H1 (cell line): ENCODE measurements at regions not wholly inside any gene's neighbourhood (a gene's known extent, or its start where the extent isn't known, plus 50 kb on each side); places are given as distances from the start of the nearest gene placed in this dataset.

Source experiments
- CTCF ChIA-PET: fragments of 300-600 bp; sonication (Branson Sonifier 250); formaldehyde crosslinking; loops from one replicate; lab custom pipeline; 2021; ENCODE audit not compliant: partially characterized antibody; lab: Charles Lee
- POLR2A ChIA-PET: fragments of 300-600 bp; sonication (Branson Sonifier 250); formaldehyde crosslinking; loops from one replicate; lab custom pipeline; 2021; ENCODE audit warnings: inconsistent platforms; ENCODE audit not compliant: partially characterized antibody; lab: Charles Lee
- DNase-seq, 2 experiments: peaks; one replicate each; pipeline versions ENCODE4 v3.0.0 to v3.0.0-alpha.2; 2010 to 2022; ENCODE audit warnings: low spot score in 2 of 2, low read depth in 1 of 2, mixed read lengths in 1 of 2
- FAIRE-seq: peaks from 2 replicates; lab custom pipeline; 2011; peaks lifted over from hg19 to GRCh38; lab: Jason Lieb, UNC
- H2AFZ ChIP-seq: 2 replicates; pipeline ENCODE4 v1.8.1; 2012; ENCODE audit warnings: low read length, inconsistent platforms
- H2AK5ac ChIP-seq: 2 replicates; pipeline ENCODE4 v1.6.1; 2013; ENCODE audit warnings: low read depth, low read length
- H2BK120ac ChIP-seq: replicated peaks from 2 replicates; pipeline ENCODE3; 2013; ENCODE audit warnings: low read depth, low read length, inconsistent platforms
- H2BK12ac ChIP-seq: 2 replicates; pipeline ENCODE4 v1.6.1; 2013; ENCODE audit warnings: low read depth, low read length
- H2BK15ac ChIP-seq: 2 replicates; pipeline ENCODE4 v1.6.1; 2013; ENCODE audit warnings: low read length
- H2BK20ac ChIP-seq: 2 replicates; pipeline ENCODE4 v1.6.1; 2013; ENCODE audit warnings: low read length
- H2BK5ac ChIP-seq: 2 replicates; pipeline ENCODE4 v1.6.1; 2013; ENCODE audit warnings: low read depth, low read length
- H3K14ac ChIP-seq: 2 replicates; pipeline ENCODE4 v1.6.1; 2013; ENCODE audit warnings: inconsistent platforms; ENCODE audit not compliant: insufficient read length
- H3K18ac ChIP-seq: 2 replicates; pipeline ENCODE4 v1.6.1; 2013; ENCODE audit warnings: low read length; ENCODE audit errors: extremely low read depth
- H3K23ac ChIP-seq: 2 replicates; pipeline ENCODE4 v1.6.1; 2013; ENCODE audit warnings: inconsistent platforms; ENCODE audit not compliant: insufficient read length
- H3K23me2 ChIP-seq: 2 replicates; pipeline ENCODE4 v1.6.1; 2013; ENCODE audit warnings: low read depth, low read length
- H3K27ac ChIP-seq: 2 replicates; pipeline ENCODE4 v1.6.1; 2011; ENCODE audit warnings: low read depth, low read length, inconsistent platforms
- H3K27me3 ChIP-seq, 4 experiments: replicated peaks in 1 of 4; 1 replicate in 1 of 4; 2 replicates in 3 of 4; pipeline versions ENCODE4 v1.6.1 to v1.8.1; 2011 to 2013; ENCODE audit warnings: low read length in 3 of 4, mild to moderate bottlenecking in 3 of 4, inconsistent platforms in 2 of 4, mixed read lengths in 2 of 4, moderate library complexity in 1 of 4; ENCODE audit not compliant: control insufficient read depth in 3 of 4, insufficient read depth in 3 of 4; ENCODE audit errors: extremely low read depth in 1 of 4
- H3K36me3 ChIP-seq, 4 experiments: 2 replicates each; pipeline versions ENCODE4 v1.6.1 to v1.8.1; 2011 to 2013; ENCODE audit warnings: mild to moderate bottlenecking in 4 of 4, low read length in 3 of 4, moderate library complexity in 2 of 4, control low read depth in 1 of 4, inconsistent platforms in 1 of 4; ENCODE audit not compliant: insufficient read depth in 4 of 4, control insufficient read depth in 2 of 4
- H3K4ac ChIP-seq: replicated peaks from 2 replicates; pipeline ENCODE3; 2013; ENCODE audit warnings: low read length, low read depth, mixed read lengths, inconsistent platforms; ENCODE audit not compliant: insufficient read length
- H3K4me1 ChIP-seq, 4 experiments: replicated peaks in 1 of 4; 1 replicate in 1 of 4; 2 replicates in 3 of 4; pipeline versions ENCODE4 v1.6.1 to v1.8.1; 2011 to 2013; ENCODE audit warnings: low read length in 3 of 4, inconsistent platforms in 2 of 4, mixed read lengths in 1 of 4; ENCODE audit not compliant: insufficient read depth in 4 of 4, control insufficient read depth in 3 of 4
- H3K4me2 ChIP-seq, 2 experiments: 2 replicates each; pipeline versions ENCODE4 v1.6.1 to v1.8.1; 2011 to 2013; ENCODE audit warnings: low read depth in 2 of 2, low read length in 2 of 2, control low read depth in 1 of 2, inconsistent platforms in 1 of 2, mild to moderate bottlenecking in 1 of 2; ENCODE audit not compliant: insufficient read depth in 1 of 2
- H3K4me3 ChIP-seq, 4 experiments: fragments of 200-600, 300-600 bp in 1 of 4; sonication (generic), shearing (Covaris generic), sonication (Bioruptor Twin) in 1 of 4; 2 replicates each; pipeline versions ENCODE4 v1.5.1 to v1.8.1; 2011 to 2016; ENCODE audit warnings: low read length in 4 of 4, low read depth in 3 of 4, control low read depth in 2 of 4, inconsistent platforms in 2 of 4, mild to moderate bottlenecking in 2 of 4, mixed read lengths in 1 of 4, moderate library complexity in 1 of 4; ENCODE audit not compliant: insufficient read depth in 2 of 4; ENCODE audit errors: extremely low read depth in 1 of 4
- H3K56ac ChIP-seq: replicated peaks from 2 replicates; pipeline ENCODE3; 2013; ENCODE audit warnings: low read depth, mild to moderate bottlenecking, mixed read lengths, low read length, inconsistent platforms; ENCODE audit not compliant: insufficient read length
- H3K79me1 ChIP-seq: 2 replicates; pipeline ENCODE4 v1.6.1; 2013; ENCODE audit warnings: low read depth, low read length, control low read depth
- H3K79me2 ChIP-seq, 2 experiments: 2 replicates each; pipeline versions ENCODE4 v1.6.1 to v1.8.1; 2012 to 2013; ENCODE audit warnings: low read length in 2 of 2, mild to moderate bottlenecking in 2 of 2, inconsistent platforms in 1 of 2; ENCODE audit not compliant: insufficient read depth in 2 of 2, control insufficient read depth in 1 of 2
- H3K9ac ChIP-seq, 4 experiments: replicated peaks in 1 of 4; 1 replicate in 1 of 4; 2 replicates in 3 of 4; pipeline versions ENCODE4 v1.6.1 to v1.8.1; 2011 to 2013; ENCODE audit warnings: low read depth in 3 of 4, low read length in 3 of 4, control low read depth in 2 of 4, mild to moderate bottlenecking in 2 of 4, moderate library complexity in 2 of 4, inconsistent platforms in 1 of 4; ENCODE audit errors: extremely low read depth in 1 of 4
- H3K9me3 ChIP-seq, 2 experiments: 2 replicates each; pipeline versions ENCODE4 v1.6.1 to v1.8.1; 2012 to 2013; ENCODE audit warnings: mild to moderate bottlenecking in 2 of 2, moderate library complexity in 2 of 2, control low read depth in 1 of 2, inconsistent platforms in 1 of 2, low read depth in 1 of 2, low read length in 1 of 2, mixed read lengths in 1 of 2; ENCODE audit not compliant: insufficient read depth in 2 of 2
- H4K20me1 ChIP-seq, 2 experiments: replicated peaks in 1 of 2; 2 replicates each; pipeline versions ENCODE3 to v1.8.1; 2011 to 2013; ENCODE audit warnings: inconsistent platforms in 2 of 2, low read length in 2 of 2, mild to moderate bottlenecking in 1 of 2; ENCODE audit not compliant: insufficient read depth in 2 of 2, control insufficient read depth in 1 of 2
- H4K5ac ChIP-seq: 2 replicates; pipeline ENCODE4 v1.6.1; 2013; ENCODE audit warnings: low read length, low read depth, mixed read lengths, inconsistent platforms; ENCODE audit not compliant: insufficient read length
- H4K8ac ChIP-seq: 2 replicates; pipeline ENCODE4 v1.8.0; 2013; ENCODE audit warnings: mild to moderate bottlenecking, moderate library complexity, low read length, inconsistent platforms; ENCODE audit not compliant: insufficient read depth; ENCODE audit errors: extremely low read depth
- H4K91ac ChIP-seq: replicated peaks from 2 replicates; pipeline ENCODE3; 2013; ENCODE audit warnings: low read length, mixed read lengths, inconsistent platforms; ENCODE audit not compliant: insufficient read length
- BCL11A ChIP-seq, 2 experiments: IDR thresholded peaks; one replicate each; pipeline ENCODE4 v1.6.1; 2011; ENCODE audit warnings: low read depth in 2 of 2, low read length in 2 of 2, mild to moderate bottlenecking in 2 of 2
- BRCA1 ChIP-seq: IDR thresholded peaks from 2 replicates; pipeline ENCODE4 v1.6.1; 2012; ENCODE audit warnings: low read depth, low read length, improper control_type of control experiment
- CBX5 ChIP-seq: fragments of 300-800, 300-1000 bp; sonication (generic); IDR thresholded peaks from 2 replicates; pipeline ENCODE4 v1.7.1; 2016; ENCODE audit warnings: antibody characterized with exemption, low read length, low read depth
- CREB1 ChIP-seq: IDR thresholded peaks from 2 replicates; pipeline ENCODE4 v1.6.1; 2012; ENCODE audit warnings: inconsistent platforms
- EP300 ChIP-seq, 2 experiments: IDR thresholded peaks; 1 replicate in 1 of 2; 2 replicates in 1 of 2; pipeline ENCODE4 v1.6.1; 2011 to 2012; ENCODE audit warnings: low read depth in 2 of 2, low read length in 2 of 2, mild to moderate bottlenecking in 2 of 2, borderline replicate concordance in 1 of 2, inconsistent platforms in 1 of 2, moderate library complexity in 1 of 2
- FOSL1 ChIP-seq: IDR thresholded peaks from 2 replicates; pipeline ENCODE4 v1.6.1; 2011; ENCODE audit warnings: mild to moderate bottlenecking, low read depth, low read length, moderate library complexity; ENCODE audit not compliant: insufficient read depth
- SIN3A ChIP-seq, 2 experiments: IDR thresholded peaks in 1 of 2; conservative IDR thresholded peaks in 1 of 2; 2 replicates each; pipeline ENCODE4 v1.6.1; 2011 to 2012; ENCODE audit warnings: low read length in 2 of 2, improper control_type of control experiment in 1 of 2, low read depth in 1 of 2, mild to moderate bottlenecking in 1 of 2
- SP1 ChIP-seq: IDR thresholded peaks from 2 replicates; pipeline ENCODE4 v1.6.1; 2011; ENCODE audit warnings: low read depth, low read length
- SP2 ChIP-seq: IDR thresholded peaks from 2 replicates; pipeline ENCODE4 v1.6.1; 2012; ENCODE audit warnings: mild to moderate bottlenecking, low read length, inconsistent platforms
- TAF1 ChIP-seq: IDR thresholded peaks from 2 replicates; pipeline ENCODE4 v1.6.1; 2011; ENCODE audit warnings: mild to moderate bottlenecking, low read depth, low read length
- YY1 ChIP-seq: IDR thresholded peaks from 2 replicates; pipeline ENCODE4 v1.6.1; 2011; ENCODE audit warnings: low read depth, mild to moderate bottlenecking, low read length
- WGBS, 2 experiments: shearing (Covaris generic) in 1 of 2; methylation state at CpG; one replicate each; pipeline versions ENCODE4 v1.1.6 to v1.1.7; 2013 to 2015; ENCODE audit warnings: low lambda C conversion rate in 2 of 2, mixed read lengths in 2 of 2, inconsistent platforms in 1 of 2, low coverage in 1 of 2, missing lambda C conversion rate in 1 of 2; ENCODE audit not compliant: insufficient replicate concordance in 2 of 2, insufficient coverage in 1 of 2, insufficient read length in 1 of 2; ENCODE audit errors: extremely low coverage in 1 of 2, missing lambda C conversion rate in 1 of 2; 5-methylcytosine and 5-hydroxymethylcytosine counted together
- TF ChIP-seq, protein P1 (sequence below), 3 experiments: IDR thresholded peaks; 1 replicate in 2 of 3; 2 replicates in 1 of 3; pipeline versions ENCODE4 v1.5.1 to v1.6.1; 2011; ENCODE audit warnings: low read length in 3 of 3, mild to moderate bottlenecking in 3 of 3, inconsistent platforms in 2 of 3, low read depth in 1 of 3, moderate library complexity in 1 of 3; ENCODE audit not compliant: insufficient read depth in 1 of 3; ENCODE audit errors: control extremely low read depth in 1 of 3

DNA sequence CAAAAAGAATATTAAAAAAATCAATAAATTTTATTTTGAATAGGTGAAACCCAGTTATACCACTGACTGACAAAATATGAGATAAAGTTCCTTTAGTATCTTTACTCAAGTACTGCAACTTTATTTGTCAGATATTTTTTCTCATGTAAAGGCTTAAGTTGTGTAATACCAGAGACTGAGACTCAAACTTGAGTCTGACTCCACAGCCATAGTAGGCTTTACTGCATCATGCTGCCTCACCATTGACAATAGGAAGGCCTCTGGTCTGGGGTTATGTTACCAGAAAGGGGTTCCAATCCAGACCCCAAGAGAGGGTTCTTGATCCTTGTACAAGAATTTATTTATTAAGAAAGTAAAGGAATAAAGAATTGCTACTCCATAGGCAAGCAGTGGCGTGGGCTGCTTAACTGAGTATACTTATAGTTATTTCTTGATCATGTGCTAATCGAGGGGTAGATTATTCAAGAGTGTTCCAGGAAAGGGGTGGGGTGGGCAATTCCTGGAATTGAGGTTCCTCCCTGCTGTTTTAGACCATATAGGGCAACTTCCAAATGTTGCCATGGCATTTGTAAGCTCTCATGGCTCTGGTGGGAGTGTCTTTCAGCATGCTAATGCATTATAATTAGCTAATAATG is 187.4 kb upstream of the WSB1 start:
- Histone ChIP-seq H2BK5ac (no peak overlapping the region), H3K56ac (no peak overlapping the region), H2BK15ac (no peak overlapping the region), H3K79me2 (no peaks in the 10 kb centered on the region), H3K79me1 (no peaks in the 10 kb centered on the region), H4K91ac (no peak overlapping the region), H2BK12ac (no peak overlapping the region), H2AFZ (no peak overlapping the region), H3K18ac (no peak overlapping the region), H3K4me2 (no peak overlapping the region), H4K8ac (no peak overlapping the region), H3K14ac (no peak overlapping the region), H3K9me3 (peaks cover 28 to 36% of the 10 kb centered on the region in 2 experiments), H4K5ac (no peak overlapping the region), H3K9ac (no peak overlapping the region), H2BK120ac (no peak overlapping the region), H2AK5ac (no peak overlapping the region), H3K23me2 (no peaks in the 10 kb centered on the region), H2BK20ac (no peak overlapping the region), H3K27me3 (no peaks in the 10 kb centered on the region), H3K27ac (no peak overlapping the region), H3K4me3 (no peak overlapping the region), H3K23ac (no peak overlapping the region), H4K20me1 (no peaks in the 10 kb centered on the region), H3K4ac (no peak overlapping the region), H3K4me1 (no peaks in the 10 kb centered on the region), H3K36me3 (no peaks in the 10 kb centered on the region)
- CTCF ChIA-PET, result no interaction called here
- FAIRE-seq, result no peak
- POLR2A ChIA-PET, result no interaction called here
- no peak for DNase-seq
- 51% methylated on average over 2 of the region's 2 CpGs; no CpG with 5 or more reads in 1 of the 2 experiments for WGBS, 2 experiments
- TF ChIP-seq BCL11A (IDR thresholded peaks at IDR 0.05; ENCODE audit: low read depth in 2 of 2, low read length in 2 of 2) (no peak), CBX5 (no peak), SIN3A (conservative IDR thresholded peaks at IDR 0.05 in 1 of 2, IDR thresholded peaks at IDR 0.05 in 1 of 2; ENCODE audit: low read depth in 1 of 2, low read length in 2 of 2) (no peak), YY1 (no peak), FOSL1 (no peak), SP2 (no peak), TAF1 (no peak), SP1 (no peak), CREB1 (no peak), EP300 (IDR thresholded peaks at IDR 0.05; ENCODE audit: borderline replicate concordance in 1 of 2, low read depth in 2 of 2, low read length in 2 of 2) (no peak), BRCA1 (no peak)
- TF ChIP-seq, protein P1, sequence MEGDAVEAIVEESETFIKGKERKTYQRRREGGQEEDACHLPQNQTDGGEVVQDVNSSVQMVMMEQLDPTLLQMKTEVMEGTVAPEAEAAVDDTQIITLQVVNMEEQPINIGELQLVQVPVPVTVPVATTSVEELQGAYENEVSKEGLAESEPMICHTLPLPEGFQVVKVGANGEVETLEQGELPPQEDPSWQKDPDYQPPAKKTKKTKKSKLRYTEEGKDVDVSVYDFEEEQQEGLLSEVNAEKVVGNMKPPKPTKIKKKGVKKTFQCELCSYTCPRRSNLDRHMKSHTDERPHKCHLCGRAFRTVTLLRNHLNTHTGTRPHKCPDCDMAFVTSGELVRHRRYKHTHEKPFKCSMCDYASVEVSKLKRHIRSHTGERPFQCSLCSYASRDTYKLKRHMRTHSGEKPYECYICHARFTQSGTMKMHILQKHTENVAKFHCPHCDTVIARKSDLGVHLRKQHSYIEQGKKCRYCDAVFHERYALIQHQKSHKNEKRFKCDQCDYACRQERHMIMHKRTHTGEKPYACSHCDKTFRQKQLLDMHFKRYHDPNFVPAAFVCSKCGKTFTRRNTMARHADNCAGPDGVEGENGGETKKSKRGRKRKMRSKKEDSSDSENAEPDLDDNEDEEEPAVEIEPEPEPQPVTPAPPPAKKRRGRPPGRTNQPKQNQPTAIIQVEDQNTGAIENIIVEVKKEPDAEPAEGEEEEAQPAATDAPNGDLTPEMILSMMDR (IDR thresholded peaks at IDR 0.05; ENCODE audit: control extremely low read depth in 1 of 3, insufficient read depth in 1 of 3, low read depth in 1 of 3, low read length in 3 of 3), result no peak
